Uterus (tissue), 2 donors: ENCODE measurements at regions not wholly inside any gene's neighbourhood (a gene's known extent, or its start where the extent isn't known, plus 50 kb on each side); places are given as distances from the start of the nearest gene placed in this dataset.

ENCODE experiments used
- POLR2A ChIP-seq, 2 donors: fragments of 450-650 bp; IDR thresholded peaks; one replicate each; pipeline ENCODE4 v1.6.1; 2016; ENCODE audit warnings: antibody characterized with exemption in 2 of 2, mild to moderate bottlenecking in 1 of 2, moderate library complexity in 1 of 2
- TF ChIP-seq, protein P1 (sequence below), 4 experiments: fragments of 200-600 bp in 2 of 4; fragments of 450-650 bp in 2 of 4; sonication (generic) in 2 of 4; IDR thresholded peaks; one replicate each; pipeline ENCODE4 v1.5.1; 2016 to 2019; ENCODE audit warnings: antibody characterized with exemption in 4 of 4, mild to moderate bottlenecking in 2 of 4, moderate library complexity in 1 of 4

DNA sequence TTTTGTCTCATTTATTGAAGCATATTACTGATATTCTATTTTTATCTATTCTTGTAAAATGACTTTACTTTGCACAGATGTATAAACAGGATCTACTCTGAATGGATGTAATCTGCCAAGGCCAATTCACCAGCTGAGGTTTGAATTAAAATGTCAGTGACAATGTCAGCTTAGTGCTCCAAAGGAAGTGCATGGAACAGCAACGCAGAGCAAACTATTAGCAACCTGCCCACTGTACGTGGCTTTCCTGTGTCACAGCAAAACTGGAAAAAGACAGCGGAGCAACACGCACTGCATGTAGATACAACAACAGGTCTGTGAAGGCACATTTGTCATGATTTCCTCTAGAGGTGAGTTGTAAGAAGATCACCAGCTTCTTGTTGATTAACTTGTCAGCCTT is 409.4 kb downstream of the MED10 start:
- TF ChIP-seq POLR2A (IDR thresholded peaks at IDR 0.05) = no peak
- TF ChIP-seq, protein P1, sequence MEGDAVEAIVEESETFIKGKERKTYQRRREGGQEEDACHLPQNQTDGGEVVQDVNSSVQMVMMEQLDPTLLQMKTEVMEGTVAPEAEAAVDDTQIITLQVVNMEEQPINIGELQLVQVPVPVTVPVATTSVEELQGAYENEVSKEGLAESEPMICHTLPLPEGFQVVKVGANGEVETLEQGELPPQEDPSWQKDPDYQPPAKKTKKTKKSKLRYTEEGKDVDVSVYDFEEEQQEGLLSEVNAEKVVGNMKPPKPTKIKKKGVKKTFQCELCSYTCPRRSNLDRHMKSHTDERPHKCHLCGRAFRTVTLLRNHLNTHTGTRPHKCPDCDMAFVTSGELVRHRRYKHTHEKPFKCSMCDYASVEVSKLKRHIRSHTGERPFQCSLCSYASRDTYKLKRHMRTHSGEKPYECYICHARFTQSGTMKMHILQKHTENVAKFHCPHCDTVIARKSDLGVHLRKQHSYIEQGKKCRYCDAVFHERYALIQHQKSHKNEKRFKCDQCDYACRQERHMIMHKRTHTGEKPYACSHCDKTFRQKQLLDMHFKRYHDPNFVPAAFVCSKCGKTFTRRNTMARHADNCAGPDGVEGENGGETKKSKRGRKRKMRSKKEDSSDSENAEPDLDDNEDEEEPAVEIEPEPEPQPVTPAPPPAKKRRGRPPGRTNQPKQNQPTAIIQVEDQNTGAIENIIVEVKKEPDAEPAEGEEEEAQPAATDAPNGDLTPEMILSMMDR (IDR thresholded peaks at IDR 0.05) = no peak
